A673 (cell line): ENCODE measurements at regions not wholly inside any gene's neighbourhood (a gene's known extent, or its start where the extent isn't known, plus 50 kb on each side); places are given as distances from the start of the nearest gene placed in this dataset.

Source experiments
- BruUV-seq: library from RNA; stranded (reverse); fragments of 400-500 nt; replicated peaks from 2 replicates; lab custom pipeline; 2021; lab: Mats Ljungman, UMichigan
- CTCF ChIA-PET: fragments of 300-600 bp; sonication (Branson Sonifier 250); formaldehyde crosslinking; loops from one replicate; lab custom pipeline; 2022; ENCODE audit warnings: antibody characterized with exemption; lab: Charles Lee
- POLR2A ChIA-PET: fragments of 300-600 bp; sonication (Branson Sonifier 250); formaldehyde crosslinking; loops from one replicate; lab custom pipeline; 2022; ENCODE audit warnings: antibody characterized with exemption; ENCODE audit not compliant: low non-redundant PET; lab: Charles Lee
- DNase-seq: peaks from one replicate; pipeline ENCODE4 v3.0.0-alpha.2; 2015; ENCODE audit warnings: low spot score
- H3K27ac ChIP-seq: fragments of 200-600 bp; sonication (generic); 2 replicates; pipeline ENCODE4 v1.5.1; 2016; ENCODE audit warnings: mixed run types, low read depth, mild to moderate bottlenecking, mixed read lengths, antibody characterized with exemption, low read length; ENCODE audit not compliant: poor library complexity, severe bottlenecking
- H3K27me3 ChIP-seq: fragments of 200-600 bp; sonication (generic); replicated peaks from 2 replicates; pipeline ENCODE4 v1.6.1; 2017; ENCODE audit warnings: mixed run types, low read depth, mild to moderate bottlenecking, mixed read lengths, antibody characterized with exemption, low read length; ENCODE audit not compliant: insufficient read depth, poor library complexity
- H3K36me3 ChIP-seq: fragments of 200-600 bp; sonication (generic); 2 replicates; pipeline ENCODE4 v1.6.1; 2016; ENCODE audit warnings: mixed run types, mild to moderate bottlenecking, mixed read lengths, antibody characterized with exemption, low read length; ENCODE audit not compliant: insufficient read depth, poor library complexity, severe bottlenecking
- H3K4me1 ChIP-seq: fragments of 200-600 bp; sonication (generic); 2 replicates; pipeline ENCODE4 v1.6.1; 2017; ENCODE audit warnings: mixed run types, mild to moderate bottlenecking, mixed read lengths, antibody characterized with exemption, low read length; ENCODE audit not compliant: insufficient read depth, poor library complexity, severe bottlenecking
- H3K4me3 ChIP-seq: fragments of 200-600 bp; sonication (generic); 2 replicates; pipeline ENCODE4 v1.5.1; 2016; ENCODE audit warnings: low read depth, mixed run types, mild to moderate bottlenecking, mixed read lengths, low read length; ENCODE audit not compliant: poor library complexity, severe bottlenecking
- H3K9me3 ChIP-seq: fragments of 200-600 bp; sonication (generic); 2 replicates; pipeline ENCODE4 v1.6.1; 2016; ENCODE audit warnings: mixed run types, low read depth, mild to moderate bottlenecking, mixed read lengths, antibody characterized with exemption, low read length; ENCODE audit not compliant: poor library complexity, severe bottlenecking
- EZH2 ChIP-seq: fragments of 200-600 bp; sonication (generic); IDR thresholded peaks from 2 replicates; pipeline ENCODE4 v1.6.1; 2017; ENCODE audit warnings: borderline replicate concordance, low read depth, mild to moderate bottlenecking, mixed read lengths, antibody characterized with exemption, low read length; ENCODE audit not compliant: poor library complexity, severe bottlenecking
- intact Hi-C: fragments of 100-400 bp; cut with micrococcal nuclease; formaldehyde crosslinking; loops from one replicate; pipeline ENCODE4 v1.10.0; 2022; ENCODE audit not compliant: unreplicated experiment
- TF ChIP-seq, protein P1 (sequence below): fragments of 300-800, 200-600 bp; sonication (generic); conservative IDR thresholded peaks from 2 replicates; pipeline ENCODE4 v1.5.1; 2017; ENCODE audit warnings: low read depth, mild to moderate bottlenecking, antibody characterized with exemption, low read length, moderate library complexity, mixed read lengths

DNA sequence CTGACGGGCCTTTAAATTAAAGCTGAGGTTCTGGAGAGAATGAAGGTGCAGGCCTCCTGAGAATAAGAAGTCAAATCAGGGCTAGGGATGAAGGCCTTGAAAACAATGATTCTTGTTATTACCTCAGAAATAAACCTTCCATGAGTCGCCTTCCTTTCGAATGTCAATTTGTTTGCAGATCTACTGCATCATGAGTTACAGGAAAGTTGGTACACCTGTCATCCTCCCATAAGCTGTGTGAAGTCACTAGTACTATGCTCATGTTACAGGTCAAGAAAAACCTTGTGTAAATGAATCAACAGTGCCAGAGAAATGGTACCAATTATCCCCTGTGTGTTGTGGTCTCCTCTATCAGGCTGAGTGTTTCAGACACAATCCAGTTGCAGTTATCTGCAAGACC is 281.2 kb upstream of the PLXNA2 start:
- POLR2A ChIA-PET, result no interaction called here

DNA sequence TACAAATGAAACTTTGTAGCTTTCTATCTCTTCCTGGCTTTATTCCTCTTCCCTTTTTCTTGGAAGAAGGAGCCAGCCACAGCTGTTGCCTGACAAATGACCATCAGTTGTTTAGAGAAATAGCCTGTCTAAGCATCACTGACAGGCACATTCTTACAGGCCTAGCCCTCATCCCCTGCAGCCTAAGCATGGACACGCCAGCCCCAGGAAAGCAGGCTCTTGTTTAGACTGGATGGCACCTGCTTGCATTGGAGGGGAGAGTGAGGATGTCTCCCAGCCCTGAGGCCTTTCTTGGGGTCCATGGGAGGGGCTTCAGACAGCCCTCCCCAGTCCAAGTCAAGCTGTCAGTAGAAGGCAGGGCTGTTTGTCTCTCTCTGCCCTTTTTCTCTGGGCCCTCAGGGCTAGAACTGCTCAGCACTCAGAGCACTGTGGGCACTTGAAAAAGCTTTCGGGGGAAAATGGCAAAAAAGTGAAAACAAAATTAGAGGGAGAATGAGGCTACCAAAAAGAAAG is 282.5 kb upstream of the PLXNA2 start:
- intact Hi-C loops, result no loop called here
- ChIA-PET CTCF (no interaction called here), POLR2A (no interaction called here)
- no peak overlapping the region for H3K4me3 ChIP-seq
- BruUV-seq, result no TSS peak
- no peaks in the 10 kb centered on the region for H3K9me3 ChIP-seq
- no peak overlapping the region for H3K27ac ChIP-seq
- H3K36me3 ChIP-seq, result no peaks in the 10 kb centered on the region
- TF ChIP-seq EZH2, result no peak
- TF ChIP-seq, protein P1, sequence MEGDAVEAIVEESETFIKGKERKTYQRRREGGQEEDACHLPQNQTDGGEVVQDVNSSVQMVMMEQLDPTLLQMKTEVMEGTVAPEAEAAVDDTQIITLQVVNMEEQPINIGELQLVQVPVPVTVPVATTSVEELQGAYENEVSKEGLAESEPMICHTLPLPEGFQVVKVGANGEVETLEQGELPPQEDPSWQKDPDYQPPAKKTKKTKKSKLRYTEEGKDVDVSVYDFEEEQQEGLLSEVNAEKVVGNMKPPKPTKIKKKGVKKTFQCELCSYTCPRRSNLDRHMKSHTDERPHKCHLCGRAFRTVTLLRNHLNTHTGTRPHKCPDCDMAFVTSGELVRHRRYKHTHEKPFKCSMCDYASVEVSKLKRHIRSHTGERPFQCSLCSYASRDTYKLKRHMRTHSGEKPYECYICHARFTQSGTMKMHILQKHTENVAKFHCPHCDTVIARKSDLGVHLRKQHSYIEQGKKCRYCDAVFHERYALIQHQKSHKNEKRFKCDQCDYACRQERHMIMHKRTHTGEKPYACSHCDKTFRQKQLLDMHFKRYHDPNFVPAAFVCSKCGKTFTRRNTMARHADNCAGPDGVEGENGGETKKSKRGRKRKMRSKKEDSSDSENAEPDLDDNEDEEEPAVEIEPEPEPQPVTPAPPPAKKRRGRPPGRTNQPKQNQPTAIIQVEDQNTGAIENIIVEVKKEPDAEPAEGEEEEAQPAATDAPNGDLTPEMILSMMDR, result no peak
- no peaks in the 10 kb centered on the region for H3K4me1 ChIP-seq
- peaks cover 23% of the 10 kb centered on the region for H3K27me3 ChIP-seq
- DNase-seq, result no peak

More for the DNA sequence above, 281.2 kb upstream of the PLXNA2 start:
- BruUV-seq, result no TSS peak
- intact Hi-C loops, result no loop called here
- Histone ChIP-seq H3K27me3 (peaks cover 26% of the 10 kb centered on the region), H3K27ac (no peak overlapping the region), H3K36me3 (no peaks in the 10 kb centered on the region), H3K9me3 (no peaks in the 10 kb centered on the region), H3K4me1 (no peaks in the 10 kb centered on the region), H3K4me3 (no peak overlapping the region)
- TF ChIP-seq, protein P1, result no peak
- no peak for TF ChIP-seq EZH2
- CTCF ChIA-PET, result no interaction called here
- DNase-seq, result no peak

DNA sequence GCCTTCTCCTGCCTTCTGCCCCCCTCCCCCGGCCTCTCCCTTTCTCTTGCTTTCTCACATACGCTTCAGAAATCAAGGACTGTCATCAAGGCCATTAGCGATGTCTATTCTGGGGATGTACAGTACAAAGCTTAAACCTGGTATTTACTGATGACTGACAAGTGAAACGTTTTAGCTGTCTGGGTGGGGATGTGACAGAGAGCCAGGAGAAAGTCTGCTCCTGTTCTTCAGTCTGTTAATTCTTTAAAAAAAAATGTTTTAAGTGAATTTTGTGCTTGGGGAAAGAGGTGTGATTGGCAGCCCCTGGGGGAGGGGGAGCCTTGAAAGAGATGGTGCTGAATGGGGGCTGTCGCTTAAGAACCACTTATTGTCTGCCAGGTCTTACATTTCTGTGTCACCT is 283.0 kb upstream of the PLXNA2 start:
- ChIA-PET POLR2A (no interaction called here), CTCF (no interaction called here)
- no peaks in the 10 kb centered on the region for H3K4me1 ChIP-seq
- H3K36me3 ChIP-seq, result no peaks in the 10 kb centered on the region
- BruUV-seq, result no TSS peak
- intact Hi-C loops, result no loop called here
- no peaks in the 10 kb centered on the region for H3K9me3 ChIP-seq
- H3K27me3 ChIP-seq, result peaks cover 21% of the 10 kb centered on the region
- TF ChIP-seq, protein P1, result no peak
- no peak for TF ChIP-seq EZH2
- no peak for DNase-seq
- no peak overlapping the region for H3K27ac ChIP-seq
- no peak overlapping the region for H3K4me3 ChIP-seq
